ENCODE measurements at regions not wholly inside any gene's neighbourhood (a gene's known extent, or its start where the extent isn't known, plus 50 kb on each side); places are given as distances from the start of the nearest gene placed in this dataset.
"Not testable (repeated sequence)": the region's sequence is repeated elsewhere in the genome, so short reads cannot be mapped to it uniquely, and the experiment has no call there.

GRCh38 chr14:30069536-30069935, 141.9 kb upstream of the PRKD1 start:
- DNase-seq (ENCODE audit: low read depth in 2 of 2) = no peak

- not testable (repeated sequence) for DNase-seq (ENCODE audit: low read depth in 2 of 2)
Observed at GRCh38 chr14:30072454-30072853, 144.8 kb upstream of the PRKD1 start.

GRCh38 chr14:30077946-30078345, 150.3 kb upstream of the PRKD1 start:
- no peak for DNase-seq (ENCODE audit: low read depth in 2 of 2)

GRCh38 chr14:30078811-30079402, 151.3 kb upstream of the PRKD1 start:
- DNase-seq (ENCODE audit: low read depth in 2 of 2) = no peak

GRCh38 chr14:30082486-30082885, 154.8 kb upstream of the PRKD1 start:
- DNase-seq (ENCODE audit: low read depth in 2 of 2) = no peak

GRCh38 chr14:30084811-30085210, 157.2 kb upstream of the PRKD1 start:
- no peak for DNase-seq (ENCODE audit: low read depth in 2 of 2)

GRCh38 chr14:30085943-30086342, 158.3 kb upstream of the PRKD1 start:
- DNase-seq (ENCODE audit: low read depth in 2 of 2) = no peak

GRCh38 chr14:30088620-30089019, 161.0 kb upstream of the PRKD1 start:
- no peak for DNase-seq (ENCODE audit: low read depth in 2 of 2)

- no peak for DNase-seq (ENCODE audit: low read depth in 2 of 2)
Observed at GRCh38 chr14:30108975-30109700, 181.5 kb upstream of the PRKD1 start.

GRCh38 chr14:30114051-30114450, 186.4 kb upstream of the PRKD1 start:
- no peak for DNase-seq (ENCODE audit: low read depth in 2 of 2)

GRCh38 chr14:30115756-30116155, 188.1 kb upstream of the PRKD1 start:
- DNase-seq (ENCODE audit: low read depth in 2 of 2) = no peak

- no peak for DNase-seq (ENCODE audit: low read depth in 2 of 2)
Observed at GRCh38 chr14:30118992-30119640, 191.5 kb upstream of the PRKD1 start.

- DNase-seq (ENCODE audit: low read depth in 2 of 2) = no peak
Observed at GRCh38 chr14:30125322-30125979, 197.8 kb upstream of the PRKD1 start.

GRCh38 chr14:30129807-30130206, 202.2 kb upstream of the PRKD1 start:
- no peak for DNase-seq (ENCODE audit: low read depth in 2 of 2)

- DNase-seq (ENCODE audit: low read depth in 2 of 2) = no peak
Observed at GRCh38 chr14:30131581-30132097, 204.0 kb upstream of the PRKD1 start.

GRCh38 chr14:30132196-30132595, 204.5 kb upstream of the PRKD1 start:
- DNase-seq (ENCODE audit: low read depth in 2 of 2) = no peak

- DNase-seq (ENCODE audit: low read depth in 2 of 2) = no peak
Observed at GRCh38 chr14:30134936-30135335, 207.3 kb upstream of the PRKD1 start.

- DNase-seq (ENCODE audit: low read depth in 2 of 2) = no peak
Observed at GRCh38 chr14:30138567-30138966, 210.9 kb upstream of the PRKD1 start.

GRCh38 chr14:30142216-30142615, 214.6 kb upstream of the PRKD1 start:
- DNase-seq (ENCODE audit: low read depth in 2 of 2) = no peak

- no peak for DNase-seq (ENCODE audit: low read depth in 2 of 2)
Observed at GRCh38 chr14:30143627-30144026, 216.0 kb upstream of the PRKD1 start.

GRCh38 chr14:30153717-30154116, 226.1 kb upstream of the PRKD1 start:
- no peak for DNase-seq (ENCODE audit: low read depth in 2 of 2)

- no peak for DNase-seq (ENCODE audit: low read depth in 2 of 2)
Observed at GRCh38 chr14:30156571-30156970, 228.9 kb upstream of the PRKD1 start.
